HG03097 (cell line): ENCODE measurements at regions not wholly inside any gene's neighbourhood (a gene's known extent, or its start where the extent isn't known, plus 50 kb on each side); places are given as distances from the start of the nearest gene placed in this dataset.
"Not testable (repeated sequence)": the region's sequence is repeated elsewhere in the genome, so short reads cannot be mapped to it uniquely, and the experiment has no call there.

Source experiments
- ATAC-seq: cut with Tn5 transposase; IDR thresholded peaks from one replicate; pipeline ENCODE4 v1.9.1; 2021; ENCODE audit not compliant: unreplicated experiment, low FRiP score

- ATAC-seq: no peak
Measured at GRCh38 chr13:31514932-31515331, 224.4 kb upstream of the RXFP2 start.

GRCh38 chr13:31515427-31515826 lies 223.9 kb upstream of the RXFP2 start:
- ATAC-seq: no peak

GRCh38 chr13:31517599-31517998 lies 221.7 kb upstream of the RXFP2 start:
- no peak for ATAC-seq

- ATAC-seq: no peak
Measured at GRCh38 chr13:31518645-31519044, 220.7 kb upstream of the RXFP2 start.

GRCh38 chr13:31521435-31521834 lies 217.9 kb upstream of the RXFP2 start:
- ATAC-seq: no peak

GRCh38 chr13:31522396-31522795 lies 216.9 kb upstream of the RXFP2 start:
- no peak for ATAC-seq

GRCh38 chr13:31528176-31528575 lies 211.2 kb upstream of the RXFP2 start:
- no peak for ATAC-seq

- no peak for ATAC-seq
Measured at GRCh38 chr13:31528758-31529157, 210.6 kb upstream of the RXFP2 start.

- no peak for ATAC-seq
Measured at GRCh38 chr13:31530922-31531321, 208.4 kb upstream of the RXFP2 start.

GRCh38 chr13:31537052-31537451 lies 202.3 kb upstream of the RXFP2 start:
- no peak for ATAC-seq

GRCh38 chr13:31538067-31539042 lies 201.0 kb upstream of the RXFP2 start:
- no peak for ATAC-seq

GRCh38 chr13:31540281-31540680 lies 199.0 kb upstream of the RXFP2 start:
- no peak for ATAC-seq

GRCh38 chr13:31543190-31543589 lies 196.1 kb upstream of the RXFP2 start:
- no peak for ATAC-seq

GRCh38 chr13:31545616-31546015 lies 193.7 kb upstream of the RXFP2 start:
- ATAC-seq: no peak

- no peak for ATAC-seq
Measured at GRCh38 chr13:31556376-31556775, 182.9 kb upstream of the RXFP2 start.

- ATAC-seq: not testable (repeated sequence)
Measured at GRCh38 chr13:31584221-31584620, 155.1 kb upstream of the RXFP2 start.

GRCh38 chr13:31587698-31588266 lies 151.5 kb upstream of the RXFP2 start:
- ATAC-seq: no peak

GRCh38 chr13:31588316-31588715 lies 151.0 kb upstream of the RXFP2 start:
- no peak for ATAC-seq

GRCh38 chr13:31588893-31589292 lies 150.4 kb upstream of the RXFP2 start:
- no peak for ATAC-seq

GRCh38 chr13:31591642-31592233 lies 147.6 kb upstream of the RXFP2 start:
- ATAC-seq: no peak

GRCh38 chr13:31594056-31594455 lies 145.3 kb upstream of the RXFP2 start:
- no peak for ATAC-seq

- no peak for ATAC-seq
Measured at GRCh38 chr13:31595563-31595962, 143.8 kb upstream of the RXFP2 start.
